PC-3 (cell line): ENCODE measurements at regions not wholly inside any gene's neighbourhood (a gene's known extent, or its start where the extent isn't known, plus 50 kb on each side); places are given as distances from the start of the nearest gene placed in this dataset.

Experiments used
- ATAC-seq: fragments of 200-7000 bp; cut with Tn5 transposase; 2 replicates; pipeline ENCODE4 v1.9.1; 2020; ENCODE audit warnings: mild to moderate bottlenecking, moderate library complexity
- BruUV-seq: library from RNA; stranded (reverse); fragments of 400-500 nt; replicated peaks from 2 replicates; lab custom pipeline; 2021; lab: Mats Ljungman, UMichigan
- CTCF ChIA-PET: fragments of 300-600 bp; sonication (Branson Sonifier 250); formaldehyde crosslinking; loops from one replicate; lab custom pipeline; 2022; ENCODE audit warnings: antibody characterized with exemption; lab: Charles Lee
- POLR2A ChIA-PET: fragments of 300-600 bp; sonication (Branson Sonifier 250); formaldehyde crosslinking; loops from one replicate; lab custom pipeline; 2022; ENCODE audit warnings: antibody characterized with exemption; ENCODE audit not compliant: unreplicated experiment; lab: Charles Lee
- DNase-seq: peaks from one replicate; pipeline ENCODE4 v3.0.0-alpha.2; 2015
- H2AFZ ChIP-seq: fragments of 300-600 bp; sonication (generic); 2 replicates; pipeline ENCODE4 v1.6.0; 2016; ENCODE audit warnings: antibody characterized with exemption, low read length
- H3F3A ChIP-seq: fragments of 300-600 bp; sonication (generic); one replicate; pipeline ENCODE4 v1.6.0; 2017; ENCODE audit warnings: antibody characterized with exemption, low read length, control low read depth, mild to moderate bottlenecking; ENCODE audit not compliant: unreplicated experiment
- H3K27ac ChIP-seq: fragments of 300-600 bp; sonication (generic); 2 replicates; pipeline ENCODE4 v1.5.1; 2016; ENCODE audit warnings: mild to moderate bottlenecking, low read length
- H3K27me3 ChIP-seq: fragments of 300-600 bp; sonication (generic); 2 replicates; pipeline ENCODE4 v1.6.1; 2016; ENCODE audit warnings: low read length, mixed read lengths
- H3K36me3 ChIP-seq: fragments of 300-600 bp; sonication (generic); 2 replicates; pipeline ENCODE4 v1.6.1; 2016; ENCODE audit warnings: low read depth, mixed run types, low read length, mixed read lengths
- H3K4me1 ChIP-seq: fragments of 300-600 bp; sonication (generic); 2 replicates; pipeline ENCODE4 v1.5.1; 2016; ENCODE audit warnings: low read length; ENCODE audit not compliant: insufficient read depth
- H3K4me2 ChIP-seq: fragments of 300-600 bp; sonication (generic); 2 replicates; pipeline ENCODE4 v1.6.0; 2016; ENCODE audit warnings: low read length
- H3K4me3 ChIP-seq: fragments of 300-600 bp; sonication (generic); 2 replicates; pipeline ENCODE4 v1.5.1; 2016; ENCODE audit warnings: mild to moderate bottlenecking, low read length, mixed read lengths
- H3K79me2 ChIP-seq: fragments of 300-600 bp; sonication (generic); 2 replicates; pipeline ENCODE4 v1.6.1; 2017; ENCODE audit warnings: low read length, mixed read lengths
- H3K9ac ChIP-seq: fragments of 300-600 bp; sonication (generic); 2 replicates; pipeline ENCODE4 v1.6.0; 2016; ENCODE audit warnings: mild to moderate bottlenecking, low read length
- H3K9me2 ChIP-seq: fragments of 300-600 bp; sonication (generic); replicated peaks from 2 replicates; pipeline ENCODE4 v1.6.1; 2016; ENCODE audit warnings: mixed run types, low read length, mixed read lengths
- H3K9me3 ChIP-seq: fragments of 300-600 bp; sonication (generic); 2 replicates; pipeline ENCODE4 v1.6.1; 2016; ENCODE audit warnings: low read length, mixed read lengths
- H4K20me1 ChIP-seq: fragments of 300-600 bp; sonication (generic); 2 replicates; pipeline ENCODE4 v1.6.1; 2016; ENCODE audit warnings: low read length, mixed read lengths
- EZH2 ChIP-seq: fragments of 300-600 bp; sonication (generic); IDR thresholded peaks from one replicate; pipeline ENCODE4 v1.6.1; 2017; ENCODE audit warnings: antibody characterized with exemption, mild to moderate bottlenecking, low read length; ENCODE audit not compliant: unreplicated experiment
- EZH2phosphoT487 ChIP-seq: fragments of 300-600 bp; sonication (generic); IDR thresholded peaks from 2 replicates; pipeline ENCODE4 v1.6.1; 2018; ENCODE audit warnings: mild to moderate bottlenecking, antibody characterized with exemption, low read length, borderline replicate concordance
- intact Hi-C: fragments of 100-400 bp; cut with micrococcal nuclease; formaldehyde crosslinking; loops from 2 replicates; pipeline ENCODE4 v1.9.0; 2023
- TF ChIP-seq, protein P1 (sequence below): fragments of 300-600 bp; sonication (generic); conservative IDR thresholded peaks from 2 replicates; pipeline ENCODE4 v1.5.1; 2017; ENCODE audit warnings: antibody characterized with exemption, low read depth, mild to moderate bottlenecking, low read length

DNA sequence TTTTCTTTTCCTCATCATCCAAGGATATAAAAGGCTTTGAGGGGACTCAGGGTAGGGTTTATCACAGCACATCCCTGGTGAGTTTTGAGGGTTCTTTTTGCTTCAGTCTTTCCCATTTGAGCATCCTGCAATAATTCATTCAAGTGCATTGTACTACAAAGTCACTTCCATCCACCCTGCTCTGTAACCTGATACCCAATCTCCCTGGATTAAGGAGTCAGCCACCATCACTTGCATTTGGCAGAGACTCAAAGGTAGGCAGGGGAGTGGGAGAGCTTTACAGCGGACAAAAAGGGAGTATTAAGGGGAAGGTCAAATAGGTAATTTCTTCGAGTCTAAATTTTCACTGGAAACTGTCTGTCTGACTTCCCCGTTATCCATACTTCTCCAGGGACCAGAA lies 216.1 kb upstream of the TMTC4 start:
- H3K9ac ChIP-seq = no peak overlapping the region
- no peaks in the 10 kb centered on the region for H3K9me2 ChIP-seq
- no peak overlapping the region for H3K27ac ChIP-seq
- intact Hi-C loops = no loop called here
- H3F3A ChIP-seq = no peaks in the 10 kb centered on the region
- ChIA-PET CTCF (no interaction called here), POLR2A (no interaction called here)
- H3K9me3 ChIP-seq = no peaks in the 10 kb centered on the region
- TF ChIP-seq, protein P1, sequence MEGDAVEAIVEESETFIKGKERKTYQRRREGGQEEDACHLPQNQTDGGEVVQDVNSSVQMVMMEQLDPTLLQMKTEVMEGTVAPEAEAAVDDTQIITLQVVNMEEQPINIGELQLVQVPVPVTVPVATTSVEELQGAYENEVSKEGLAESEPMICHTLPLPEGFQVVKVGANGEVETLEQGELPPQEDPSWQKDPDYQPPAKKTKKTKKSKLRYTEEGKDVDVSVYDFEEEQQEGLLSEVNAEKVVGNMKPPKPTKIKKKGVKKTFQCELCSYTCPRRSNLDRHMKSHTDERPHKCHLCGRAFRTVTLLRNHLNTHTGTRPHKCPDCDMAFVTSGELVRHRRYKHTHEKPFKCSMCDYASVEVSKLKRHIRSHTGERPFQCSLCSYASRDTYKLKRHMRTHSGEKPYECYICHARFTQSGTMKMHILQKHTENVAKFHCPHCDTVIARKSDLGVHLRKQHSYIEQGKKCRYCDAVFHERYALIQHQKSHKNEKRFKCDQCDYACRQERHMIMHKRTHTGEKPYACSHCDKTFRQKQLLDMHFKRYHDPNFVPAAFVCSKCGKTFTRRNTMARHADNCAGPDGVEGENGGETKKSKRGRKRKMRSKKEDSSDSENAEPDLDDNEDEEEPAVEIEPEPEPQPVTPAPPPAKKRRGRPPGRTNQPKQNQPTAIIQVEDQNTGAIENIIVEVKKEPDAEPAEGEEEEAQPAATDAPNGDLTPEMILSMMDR = no peak
- TF ChIP-seq EZH2 (no peak), EZH2phosphoT487 (no peak)
- H3K4me1 ChIP-seq = no peaks in the 10 kb centered on the region
- BruUV-seq = no TSS peak
- H3K27me3 ChIP-seq = no peaks in the 10 kb centered on the region
- no peaks in the 10 kb centered on the region for H4K20me1 ChIP-seq
- DNase-seq = no peak
- no peak for ATAC-seq
- no peak overlapping the region for H3K4me3 ChIP-seq
- H3K4me2 ChIP-seq = no peak overlapping the region
- H3K36me3 ChIP-seq = no peaks in the 10 kb centered on the region
- H2AFZ ChIP-seq = no peak overlapping the region
- H3K79me2 ChIP-seq = no peaks in the 10 kb centered on the region

DNA sequence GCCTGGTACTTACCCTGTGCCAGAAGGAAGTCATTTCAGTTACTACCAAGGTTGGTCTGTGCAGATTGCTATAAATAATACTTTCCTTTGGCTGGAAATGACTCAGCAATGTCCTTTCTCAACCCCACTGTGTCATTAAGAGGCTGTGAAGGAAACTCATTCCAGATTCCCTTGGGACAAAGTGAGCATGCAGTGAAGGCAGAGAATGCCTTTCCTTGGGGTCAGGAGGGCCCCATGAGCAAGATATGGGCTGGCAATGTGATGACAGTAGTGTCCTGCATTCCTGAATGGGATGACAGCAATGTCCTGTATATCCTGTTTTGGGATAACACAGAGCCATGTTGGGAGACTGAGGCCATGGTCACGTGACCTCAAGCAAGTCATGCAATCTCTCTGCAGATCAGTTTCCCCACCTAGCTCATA lies 213.1 kb upstream of the TMTC4 start:
- intact Hi-C loops = no loop called here
- DNase-seq (peak; percentile 52), ATAC-seq (no peak)
- BruUV-seq = no TSS peak
- Histone ChIP-seq H3K4me2 (no peak overlapping the region), H3K4me1 (no peaks in the 10 kb centered on the region), H4K20me1 (no peaks in the 10 kb centered on the region), H3K36me3 (no peaks in the 10 kb centered on the region), H2AFZ (no peak overlapping the region), H3F3A (no peaks in the 10 kb centered on the region), H3K4me3 (no peak overlapping the region), H3K27me3 (peaks cover 12% of the 10 kb centered on the region; the same call in 1 of the 2 replicates), H3K27ac (no peak overlapping the region), H3K79me2 (no peaks in the 10 kb centered on the region), H3K9me3 (no peaks in the 10 kb centered on the region), H3K9me2 (no peaks in the 10 kb centered on the region), H3K9ac (no peak overlapping the region)
- CTCF ChIA-PET = no interaction called here
- TF ChIP-seq EZH2phosphoT487 (no peak), EZH2 (no peak)
- TF ChIP-seq, protein P1 = no peak
- POLR2A ChIA-PET = no interaction called here

DNA sequence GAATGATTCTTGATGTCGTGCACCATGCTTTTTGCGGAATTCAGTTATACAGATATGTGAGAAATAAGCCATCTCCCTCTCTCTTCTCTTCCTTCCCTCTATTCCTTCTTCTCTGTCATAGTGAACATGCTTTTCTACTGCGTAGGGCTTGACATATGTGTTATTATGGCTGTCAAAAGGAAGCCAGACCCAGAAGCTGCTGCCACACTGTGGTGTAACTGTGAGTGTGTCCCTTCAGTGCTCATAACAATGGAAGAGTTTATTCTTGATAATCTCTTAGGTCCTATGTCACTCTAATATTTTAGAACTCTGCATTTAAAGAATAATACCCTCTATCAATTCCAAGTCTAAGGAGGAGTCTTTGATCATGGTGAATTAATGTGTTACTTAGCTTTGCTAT lies 208.9 kb upstream of the TMTC4 start:
- Histone ChIP-seq H3K27me3 (peaks cover 12% of the 10 kb centered on the region; the same call in 1 of the 2 replicates), H2AFZ (no peak overlapping the region), H3K9me2 (no peaks in the 10 kb centered on the region), H3K79me2 (no peaks in the 10 kb centered on the region), H3K36me3 (no peaks in the 10 kb centered on the region), H3K27ac (no peak overlapping the region), H3K4me1 (no peaks in the 10 kb centered on the region), H3K9me3 (no peaks in the 10 kb centered on the region), H3K9ac (no peak overlapping the region), H3K4me3 (no peak overlapping the region), H3K4me2 (no peak overlapping the region), H3F3A (no peaks in the 10 kb centered on the region), H4K20me1 (no peaks in the 10 kb centered on the region)
- intact Hi-C loops = no loop called here
- TF ChIP-seq EZH2 (no peak), EZH2phosphoT487 (no peak)
- TF ChIP-seq, protein P1 = peak; percentile 29; the same call in 1 of the 2 replicates
- no TSS peak for BruUV-seq
- ChIA-PET CTCF (no interaction called here), POLR2A (no interaction called here)
- ATAC-seq (no peak), DNase-seq (peak; percentile 7)
